ENCODE measurements at regions not wholly inside any gene's neighbourhood (a gene's known extent, or its start where the extent isn't known, plus 50 kb on each side); places are given as distances from the start of the nearest gene placed in this dataset.

- no peak for TF ChIP-seq CTCF (conservative IDR thresholded peaks at IDR 0.05 in 1 of 2, IDR thresholded peaks at IDR 0.05 in 1 of 2; ENCODE audit: extremely low read depth in 1 of 2, insufficient read depth in 1 of 2, low read depth in 1 of 2, low read length in 2 of 2)
- TF ChIP-seq EZH2 (IDR thresholded peaks at IDR 0.05; ENCODE audit: borderline replicate concordance, low read length): no peak
These were observed 318.3 kb downstream of the EIPR1 start for GRCh38 chr2:3059141-3059925.

Data from mammary epithelial cell (primary cell).